Hepatocyte (in vitro differentiated cells): ENCODE measurements at regions not wholly inside any gene's neighbourhood (a gene's known extent, or its start where the extent isn't known, plus 50 kb on each side); places are given as distances from the start of the nearest gene placed in this dataset.

ENCODE experiments used
- DNase-seq: peaks from one replicate; pipeline ENCODE4 v3.0.0-alpha.2; 2016; ENCODE audit warnings: low spot score
- H2AFZ ChIP-seq: fragments of 200-600 bp; sonication (generic); 2 replicates; pipeline ENCODE4 v1.6.0; 2016; ENCODE audit warnings: antibody characterized with exemption, mild to moderate bottlenecking
- H3K27ac ChIP-seq: fragments of 200-600 bp; sonication (generic); 2 replicates; pipeline ENCODE4 v1.5.1; 2016; ENCODE audit warnings: mild to moderate bottlenecking
- H3K27me3 ChIP-seq: fragments of 200-600 bp; sonication (generic); 2 replicates; pipeline ENCODE4 v1.6.1; 2016
- H3K36me3 ChIP-seq: fragments of 200-600 bp; sonication (generic); replicated peaks from 2 replicates; pipeline ENCODE4 v1.5.1; 2016; ENCODE audit warnings: low read depth; ENCODE audit not compliant: insufficient read depth
- H3K4me1 ChIP-seq: fragments of 200-600 bp; sonication (generic); 2 replicates; pipeline ENCODE4 v1.5.1; 2016; ENCODE audit warnings: mild to moderate bottlenecking, moderate library complexity; ENCODE audit not compliant: insufficient read depth
- H3K4me2 ChIP-seq: fragments of 200-600 bp; sonication (generic); 2 replicates; pipeline ENCODE4 v1.6.0; 2016
- H3K4me3 ChIP-seq: fragments of 200-600 bp; sonication (generic); 2 replicates; pipeline ENCODE4 v1.5.1; 2016; ENCODE audit warnings: mild to moderate bottlenecking
- H3K79me2 ChIP-seq: fragments of 200-600 bp; sonication (generic); 2 replicates; pipeline ENCODE4 v1.6.0; 2017; ENCODE audit warnings: mild to moderate bottlenecking
- H3K9me2 ChIP-seq: fragments of 200-600 bp; sonication (generic); replicated peaks from 2 replicates; pipeline ENCODE4 v1.6.0; 2017; ENCODE audit warnings: mild to moderate bottlenecking; ENCODE audit not compliant: insufficient read depth
- H3K9me3 ChIP-seq: fragments of 200-600 bp; sonication (generic); 2 replicates; pipeline ENCODE4 v1.5.1; 2016; ENCODE audit warnings: low read depth, mild to moderate bottlenecking
- H4K20me1 ChIP-seq: fragments of 200-600 bp; sonication (generic); 2 replicates; pipeline ENCODE4 v1.6.0; 2016; ENCODE audit warnings: mild to moderate bottlenecking; ENCODE audit not compliant: insufficient read depth, poor library complexity, severe bottlenecking
- EZH2 ChIP-seq: fragments of 200-600 bp; sonication (generic); IDR thresholded peaks from 2 replicates; pipeline ENCODE4 v1.6.1; 2016; ENCODE audit warnings: antibody characterized with exemption, mild to moderate bottlenecking, borderline replicate concordance
- EZH2phosphoT487 ChIP-seq: fragments of 200-600 bp; sonication (generic); IDR thresholded peaks from one replicate; pipeline ENCODE4 v1.6.1; 2018; ENCODE audit warnings: antibody characterized with exemption, mild to moderate bottlenecking, low read depth, moderate library complexity; ENCODE audit not compliant: unreplicated experiment, severe bottlenecking
- WGBS: methylation state at CpG from one replicate; pipeline ENCODE4 v1.1.6; 2016; ENCODE audit warnings: low lambda C conversion rate; ENCODE audit errors: missing lambda C conversion rate; 5-methylcytosine and 5-hydroxymethylcytosine counted together
- TF ChIP-seq, protein P1 (sequence below): fragments of 200-600 bp; sonication (generic); IDR thresholded peaks from 2 replicates; pipeline ENCODE4 v1.5.1; 2016; ENCODE audit warnings: antibody characterized with exemption, mild to moderate bottlenecking; ENCODE audit not compliant: poor library complexity

DNA sequence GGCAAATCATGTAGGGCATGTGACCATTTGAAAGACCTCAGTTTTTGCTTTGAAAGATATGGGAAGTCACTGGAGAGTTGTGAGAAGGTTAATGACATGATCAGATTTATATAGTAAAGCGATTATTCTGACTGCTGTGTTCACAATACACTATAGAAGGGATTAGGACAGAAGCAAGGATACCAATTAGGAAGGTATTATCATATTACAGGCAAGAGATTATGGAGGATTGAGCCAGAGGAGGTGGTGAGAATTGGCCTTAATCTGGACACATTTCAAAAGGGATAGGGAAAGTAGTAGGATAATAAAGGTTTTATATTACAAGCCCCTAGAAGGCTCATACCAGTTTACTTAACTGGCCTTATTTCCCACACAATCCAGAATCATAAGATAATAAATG, 124.9 kb upstream of the POF1B start:
- H3K4me1 ChIP-seq, result no peaks in the 10 kb centered on the region
- no peaks in the 10 kb centered on the region for H3K79me2 ChIP-seq
- no peak overlapping the region for H2AFZ ChIP-seq
- TF ChIP-seq, protein P1, sequence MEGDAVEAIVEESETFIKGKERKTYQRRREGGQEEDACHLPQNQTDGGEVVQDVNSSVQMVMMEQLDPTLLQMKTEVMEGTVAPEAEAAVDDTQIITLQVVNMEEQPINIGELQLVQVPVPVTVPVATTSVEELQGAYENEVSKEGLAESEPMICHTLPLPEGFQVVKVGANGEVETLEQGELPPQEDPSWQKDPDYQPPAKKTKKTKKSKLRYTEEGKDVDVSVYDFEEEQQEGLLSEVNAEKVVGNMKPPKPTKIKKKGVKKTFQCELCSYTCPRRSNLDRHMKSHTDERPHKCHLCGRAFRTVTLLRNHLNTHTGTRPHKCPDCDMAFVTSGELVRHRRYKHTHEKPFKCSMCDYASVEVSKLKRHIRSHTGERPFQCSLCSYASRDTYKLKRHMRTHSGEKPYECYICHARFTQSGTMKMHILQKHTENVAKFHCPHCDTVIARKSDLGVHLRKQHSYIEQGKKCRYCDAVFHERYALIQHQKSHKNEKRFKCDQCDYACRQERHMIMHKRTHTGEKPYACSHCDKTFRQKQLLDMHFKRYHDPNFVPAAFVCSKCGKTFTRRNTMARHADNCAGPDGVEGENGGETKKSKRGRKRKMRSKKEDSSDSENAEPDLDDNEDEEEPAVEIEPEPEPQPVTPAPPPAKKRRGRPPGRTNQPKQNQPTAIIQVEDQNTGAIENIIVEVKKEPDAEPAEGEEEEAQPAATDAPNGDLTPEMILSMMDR, result no peak
- TF ChIP-seq EZH2phosphoT487 (no peak), EZH2 (no peak)
- WGBS, result 62% methylated on average over 1 of the region's 1 CpG
- DNase-seq, result no peak
- no peaks in the 10 kb centered on the region for H3K9me3 ChIP-seq
- H3K27ac ChIP-seq, result peak overlapping the region; percentile 26
- H4K20me1 ChIP-seq, result no peaks in the 10 kb centered on the region
- no peaks in the 10 kb centered on the region for H3K36me3 ChIP-seq
- H3K9me2 ChIP-seq, result no peaks in the 10 kb centered on the region
- H3K27me3 ChIP-seq, result no peaks in the 10 kb centered on the region
- no peak overlapping the region for H3K4me3 ChIP-seq
- H3K4me2 ChIP-seq, result no peak overlapping the region

DNA sequence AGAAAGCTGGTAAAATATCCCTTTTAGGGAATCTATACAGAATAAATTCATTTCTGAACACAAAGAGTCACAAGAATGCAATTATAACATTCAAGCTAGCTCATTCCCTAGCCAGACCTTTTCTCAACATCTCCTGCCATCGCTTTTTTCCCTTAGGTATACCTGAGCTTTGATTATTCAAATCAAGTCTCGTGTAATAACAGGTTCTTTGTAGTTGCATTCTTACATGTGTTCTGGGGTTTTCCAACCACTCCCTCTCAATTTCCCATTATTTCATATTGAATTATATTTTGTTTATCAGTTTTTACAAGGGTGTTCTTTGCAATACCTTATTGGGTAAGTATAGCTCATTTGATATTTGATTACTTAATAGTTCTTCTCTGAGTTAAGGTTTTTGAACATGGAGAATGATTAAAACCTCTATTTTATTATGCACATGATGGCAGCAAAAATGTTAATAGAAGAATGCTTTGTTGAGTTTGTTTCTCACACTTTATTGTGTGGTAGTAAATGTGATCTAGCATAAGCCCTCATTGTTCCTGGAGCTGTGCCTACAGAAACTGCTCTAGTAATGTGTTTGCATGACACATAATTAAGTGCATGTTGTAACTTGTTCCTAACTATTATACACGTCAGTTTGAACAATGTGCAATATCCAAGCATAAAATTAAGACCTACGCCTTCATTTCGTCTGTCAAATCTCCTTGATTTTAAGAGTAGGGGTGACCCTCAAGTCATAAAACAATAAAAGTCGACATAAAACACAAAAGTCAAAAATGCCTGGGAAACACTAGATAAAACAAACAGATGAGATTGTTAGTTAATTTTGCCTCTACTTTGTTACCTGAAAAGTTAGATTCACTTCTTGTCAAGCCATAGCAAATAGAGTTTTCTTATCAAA, 124.0 kb upstream of the POF1B start:
- TF ChIP-seq, protein P1, result no peak
- TF ChIP-seq EZH2 (no peak), EZH2phosphoT487 (no peak)
- Histone ChIP-seq H3K27ac (peak overlapping the region; percentile 50), H3K36me3 (no peaks in the 10 kb centered on the region), H3K27me3 (no peaks in the 10 kb centered on the region), H3K4me1 (no peaks in the 10 kb centered on the region), H4K20me1 (no peaks in the 10 kb centered on the region), H3K9me2 (no peaks in the 10 kb centered on the region), H2AFZ (no peak overlapping the region), H3K9me3 (no peaks in the 10 kb centered on the region), H3K4me2 (no peak overlapping the region), H3K4me3 (no peak overlapping the region), H3K79me2 (no peaks in the 10 kb centered on the region)
- WGBS, result 61% methylated on average over 6 of the region's 6 CpGs
- DNase-seq, result no peak

DNA sequence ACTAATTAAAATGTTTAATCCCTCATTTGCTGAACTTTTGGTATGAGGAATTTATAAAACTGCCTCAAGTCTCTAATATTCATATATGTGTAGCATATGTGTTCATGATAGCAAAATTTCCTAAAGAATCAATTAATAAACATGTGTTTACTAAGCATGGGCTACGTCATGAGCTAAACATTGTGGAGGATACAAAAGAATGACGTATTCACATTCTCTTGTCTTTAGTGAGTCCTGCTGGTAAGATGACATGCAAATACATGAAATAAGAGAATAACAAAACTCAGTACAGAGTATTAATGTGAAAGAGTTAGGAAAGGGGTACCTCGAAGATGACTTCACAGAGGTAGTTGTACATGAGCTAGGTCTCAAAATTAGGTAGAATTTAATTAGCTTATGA, 121.9 kb upstream of the POF1B start:
- 71% methylated on average over 3 of the region's 3 CpGs for WGBS
- Histone ChIP-seq H4K20me1 (no peaks in the 10 kb centered on the region), H3K4me2 (no peak overlapping the region), H3K4me3 (no peak overlapping the region), H3K9me3 (no peaks in the 10 kb centered on the region), H3K27me3 (no peaks in the 10 kb centered on the region), H3K79me2 (no peaks in the 10 kb centered on the region), H3K4me1 (no peaks in the 10 kb centered on the region), H2AFZ (no peak overlapping the region), H3K27ac (no peak overlapping the region), H3K9me2 (no peaks in the 10 kb centered on the region), H3K36me3 (no peaks in the 10 kb centered on the region)
- TF ChIP-seq EZH2phosphoT487 (no peak), EZH2 (no peak)
- TF ChIP-seq, protein P1, result no peak
- no peak for DNase-seq
